HG02678 (cell line): ENCODE measurements at regions not wholly inside any gene's neighbourhood (a gene's known extent, or its start where the extent isn't known, plus 50 kb on each side); places are given as distances from the start of the nearest gene placed in this dataset.
A peak's percentile ranks its signal among the peaks of the same experiment; 100 is the strongest.

Experiments used
- ATAC-seq: cut with Tn5 transposase; IDR thresholded peaks from one replicate; pipeline ENCODE4 v1.9.1; 2021; ENCODE audit warnings: mild to moderate bottlenecking, moderate library complexity; ENCODE audit not compliant: unreplicated experiment

GRCh38 chr9:20016611-20017010 lies 227.8 kb upstream of the SLC24A2 start:
- no peak for ATAC-seq

- ATAC-seq = peak; percentile 77
These were observed 226.6 kb upstream of the SLC24A2 start for GRCh38 chr9:20015427-20015931.

GRCh38 chr9:20014168-20014567 lies 225.3 kb upstream of the SLC24A2 start:
- ATAC-seq = no peak

- no peak for ATAC-seq
These were observed 223.4 kb upstream of the SLC24A2 start for GRCh38 chr9:20012232-20012631.

- no peak for ATAC-seq
These were observed 220.8 kb upstream of the SLC24A2 start for GRCh38 chr9:20009606-20010005.

GRCh38 chr9:20002011-20002410 lies 213.2 kb upstream of the SLC24A2 start:
- no peak for ATAC-seq

GRCh38 chr9:20001058-20001457 lies 212.2 kb upstream of the SLC24A2 start:
- ATAC-seq = no peak

GRCh38 chr9:19999491-20000057 lies 210.7 kb upstream of the SLC24A2 start:
- ATAC-seq = peak; percentile 88

GRCh38 chr9:19998823-19999455 lies 210.1 kb upstream of the SLC24A2 start:
- peak; percentile 41 for ATAC-seq

GRCh38 chr9:19998153-19998552 lies 209.3 kb upstream of the SLC24A2 start:
- ATAC-seq = no peak

GRCh38 chr9:19995619-19996018 lies 206.8 kb upstream of the SLC24A2 start:
- no peak for ATAC-seq

- no peak for ATAC-seq
These were observed 205.5 kb upstream of the SLC24A2 start for GRCh38 chr9:19994296-19994695.

- no peak for ATAC-seq
These were observed 203.7 kb upstream of the SLC24A2 start for GRCh38 chr9:19992556-19992955.

- no peak for ATAC-seq
These were observed 200.4 kb upstream of the SLC24A2 start for GRCh38 chr9:19989213-19989612.

GRCh38 chr9:19988281-19988680 lies 199.4 kb upstream of the SLC24A2 start:
- ATAC-seq = no peak

- no peak for ATAC-seq
These were observed 196.2 kb upstream of the SLC24A2 start for GRCh38 chr9:19985081-19985480.

- no peak for ATAC-seq
These were observed 187.4 kb upstream of the SLC24A2 start for GRCh38 chr9:19976226-19976625.

- no peak for ATAC-seq
These were observed 186.7 kb upstream of the SLC24A2 start for GRCh38 chr9:19975499-19975898.

GRCh38 chr9:19969721-19970120 lies 180.9 kb upstream of the SLC24A2 start:
- no peak for ATAC-seq

- no peak for ATAC-seq
These were observed 179.1 kb upstream of the SLC24A2 start for GRCh38 chr9:19967888-19968459.

GRCh38 chr9:19967216-19967887 lies 178.5 kb upstream of the SLC24A2 start:
- no peak for ATAC-seq

- ATAC-seq = no peak
These were observed 176.5 kb upstream of the SLC24A2 start for GRCh38 chr9:19965336-19965735.
